Choroid plexus epithelial cell (primary cell): ENCODE measurements at regions not wholly inside any gene's neighbourhood (a gene's known extent, or its start where the extent isn't known, plus 50 kb on each side); places are given as distances from the start of the nearest gene placed in this dataset.
A peak's percentile ranks its signal among the peaks of the same experiment; 100 is the strongest.

ENCODE experiments used
- DNase-seq: peaks from one replicate; pipeline ENCODE4 v3.0.0-alpha.2; 2010; ENCODE audit warnings: low read depth
- H3K4me3 ChIP-seq: 2 replicates; pipeline ENCODE4 v1.5.1; 2011; ENCODE audit warnings: low read depth, mild to moderate bottlenecking, control low read depth, low read length, moderate library complexity
- CTCF ChIP-seq: conservative IDR thresholded peaks from 2 replicates; pipeline ENCODE4 v1.5.1; 2011; ENCODE audit warnings: low read depth, mild to moderate bottlenecking, control low read depth, inconsistent platforms, low read length, moderate library complexity

GRCh38 chr1:14140831-14141401 lies 440.9 kb downstream of the PRDM2 start:
- H3K4me3 ChIP-seq, result no peak overlapping the region
- no peak for TF ChIP-seq CTCF
- peak; percentile 5 for DNase-seq

- DNase-seq, result no peak
- no peak for TF ChIP-seq CTCF
- no peak overlapping the region for H3K4me3 ChIP-seq
These were observed 441.7 kb downstream of the PRDM2 start for GRCh38 chr1:14141656-14142055.

GRCh38 chr1:14142397-14143100 lies 442.6 kb downstream of the PRDM2 start:
- no peak overlapping the region for H3K4me3 ChIP-seq
- no peak for TF ChIP-seq CTCF
- peak; percentile 6 for DNase-seq

GRCh38 chr1:14143777-14144176 lies 443.8 kb downstream of the PRDM2 start:
- no peak overlapping the region for H3K4me3 ChIP-seq
- no peak for DNase-seq
- TF ChIP-seq CTCF, result no peak

- no peak overlapping the region for H3K4me3 ChIP-seq
- DNase-seq, result no peak
- TF ChIP-seq CTCF, result no peak
These were observed 448.5 kb downstream of the PRDM2 start for GRCh38 chr1:14148526-14148925.

GRCh38 chr1:14149431-14149830 lies 449.1 kb upstream of the KAZN start:
- TF ChIP-seq CTCF, result peak; percentile 6
- no peak for DNase-seq

GRCh38 chr1:14156543-14156942 lies 441.9 kb upstream of the KAZN start:
- H3K4me3 ChIP-seq, result no peak overlapping the region
- DNase-seq, result no peak
- TF ChIP-seq CTCF, result no peak

More at GRCh38 chr1:14149431-14149830, 449.1 kb upstream of the KAZN start:
- no peak overlapping the region for H3K4me3 ChIP-seq
